Endothelial cell of umbilical vein (primary cell): ENCODE measurements at regions not wholly inside any gene's neighbourhood (a gene's known extent, or its start where the extent isn't known, plus 50 kb on each side); places are given as distances from the start of the nearest gene placed in this dataset.

ENCODE experiments used
- BruUV-seq: library from RNA; stranded (reverse); fragments of 400-500 nt; replicated peaks from 2 replicates; lab custom pipeline; 2021; lab: Mats Ljungman, UMichigan
- CTCF ChIA-PET: fragments of 300-600, 350-600 bp; sonication (Branson Sonifier 250); formaldehyde crosslinking; loops from one replicate; lab custom pipeline; 2021; ENCODE audit warnings: antibody characterized with exemption, inconsistent platforms; lab: Charles Lee
- POLR2A ChIA-PET: fragments of 300-600, 350-600 bp; sonication (Branson Sonifier 250); formaldehyde crosslinking; loops from one replicate; lab custom pipeline; 2021; ENCODE audit warnings: antibody characterized with exemption, inconsistent platforms; lab: Charles Lee
- DNase-seq: peaks from one replicate; pipeline ENCODE4 v3.0.0-alpha.2; 2011; ENCODE audit warnings: low read depth, low spot score
- FAIRE-seq: peaks from 2 replicates; lab custom pipeline; 2011; peaks lifted over from hg19 to GRCh38; lab: Jason Lieb, UNC
- H2AFZ ChIP-seq: 2 replicates; pipeline ENCODE4 v1.6.0; 2012; ENCODE audit warnings: low read depth, low read length, control low read depth, inconsistent platforms
- H3K27ac ChIP-seq: 2 replicates; pipeline ENCODE4 v1.5.1; 2011; ENCODE audit warnings: low read depth, mild to moderate bottlenecking, control low read depth, low read length, moderate library complexity; ENCODE audit not compliant: insufficient read depth
- H3K27me3 ChIP-seq, 2 experiments: 2 replicates each; pipeline versions ENCODE4 v1.6.0 to v1.6.1; 2011; ENCODE audit warnings: low read length in 2 of 2, mixed read lengths in 1 of 2; ENCODE audit not compliant: control insufficient read depth in 2 of 2, insufficient read depth in 2 of 2
- H3K36me3 ChIP-seq, 2 experiments: 2 replicates in 1 of 2; 3 replicates in 1 of 2; pipeline ENCODE4 v1.5.1; 2011; ENCODE audit warnings: low read length in 2 of 2, mild to moderate bottlenecking in 1 of 2, moderate library complexity in 1 of 2; ENCODE audit not compliant: control insufficient read depth in 2 of 2, insufficient read depth in 2 of 2; ENCODE audit errors: extremely low read depth in 1 of 2
- H3K4me1 ChIP-seq: 3 replicates; pipeline ENCODE4 v1.5.1; 2011; ENCODE audit warnings: mild to moderate bottlenecking, low read length; ENCODE audit not compliant: control insufficient read depth, insufficient read depth; ENCODE audit errors: extremely low read depth
- H3K4me2 ChIP-seq: 2 replicates; pipeline ENCODE4 v1.6.1; 2011; ENCODE audit warnings: low read length, control low read depth, mixed read lengths; ENCODE audit not compliant: insufficient read depth
- H3K4me3 ChIP-seq, 3 experiments: fragments of 200-600 bp in 1 of 3; sonication (generic), shearing (Covaris generic) in 1 of 3; replicated peaks in 1 of 3; 2 replicates each; pipeline ENCODE4 v1.5.1; 2011 to 2016; ENCODE audit warnings: control low read depth in 3 of 3, low read length in 3 of 3, mild to moderate bottlenecking in 2 of 3, inconsistent platforms in 1 of 3, low read depth in 1 of 3, moderate library complexity in 1 of 3; ENCODE audit not compliant: insufficient read depth in 1 of 3
- H3K79me2 ChIP-seq: 2 replicates; pipeline ENCODE4 v1.6.0; 2012; ENCODE audit warnings: low read length, inconsistent platforms; ENCODE audit not compliant: control insufficient read depth, insufficient read depth
- H3K9ac ChIP-seq: replicated peaks from 2 replicates; pipeline ENCODE3; 2011; ENCODE audit warnings: low read length, control low read depth; ENCODE audit not compliant: insufficient read depth; ENCODE audit errors: extremely low read depth
- H3K9me1 ChIP-seq: replicated peaks from 3 replicates; pipeline ENCODE4 v1.6.0; 2011; ENCODE audit warnings: mild to moderate bottlenecking, low read length; ENCODE audit not compliant: control insufficient read depth, insufficient read depth; ENCODE audit errors: extremely low read depth
- H3K9me3 ChIP-seq: replicated peaks from 2 replicates; pipeline ENCODE4 v1.5.1; 2012; ENCODE audit warnings: low read length, inconsistent platforms; ENCODE audit not compliant: control insufficient read depth, insufficient read depth
- H4K20me1 ChIP-seq: replicated peaks from 2 replicates; pipeline ENCODE3; 2011; ENCODE audit warnings: mild to moderate bottlenecking, low read length; ENCODE audit not compliant: control insufficient read depth, insufficient read depth; ENCODE audit errors: extremely low read depth
- EZH2 ChIP-seq: IDR thresholded peaks from 2 replicates; pipeline ENCODE4 v1.6.1; 2012; ENCODE audit warnings: borderline replicate concordance, low read depth, mild to moderate bottlenecking, moderate library complexity, low read length, inconsistent platforms; ENCODE audit not compliant: severe bottlenecking
- FOS ChIP-seq: IDR thresholded peaks from 2 replicates; pipeline ENCODE4 v1.6.1; 2011; ENCODE audit warnings: mild to moderate bottlenecking, low read length, moderate library complexity, borderline replicate concordance; ENCODE audit not compliant: insufficient read depth
- GATA2 ChIP-seq: IDR thresholded peaks from 2 replicates; pipeline ENCODE4 v1.7.0; 2011; ENCODE audit warnings: low read depth, mild to moderate bottlenecking, moderate library complexity, mixed read lengths, low read length; ENCODE audit not compliant: insufficient read length, insufficient read depth
- JUN ChIP-seq: IDR thresholded peaks from 2 replicates; pipeline ENCODE4 v1.6.1; 2011; ENCODE audit warnings: borderline replicate concordance, low read depth; ENCODE audit not compliant: insufficient read length, insufficient read depth
- MYC ChIP-seq: IDR thresholded peaks from one replicate; pipeline ENCODE4 v1.6.1; 2011; ENCODE audit warnings: mild to moderate bottlenecking, low read depth, low read length
- POLR2A ChIP-seq: IDR thresholded peaks from 2 replicates; pipeline ENCODE4 v1.6.1; 2012; ENCODE audit warnings: low read depth, mild to moderate bottlenecking, control low read depth, low read length
- POLR2AphosphoS5 ChIP-seq: IDR thresholded peaks from 2 replicates; pipeline ENCODE4 v1.6.1; 2012; ENCODE audit warnings: low read depth, mild to moderate bottlenecking, control low read depth, low read length, moderate library complexity; ENCODE audit not compliant: insufficient read depth
- dilution Hi-C: fragments of 300-500 bp; cut with MboI; formaldehyde crosslinking; loops from one replicate; pipeline ENCODE4 v1.15.0; 2019; ENCODE audit warnings: low sequenced_read_pairs; ENCODE audit not compliant: extremely low pct_ligation_motif_present
- intact Hi-C: fragments of 100-400 bp; cut with micrococcal nuclease; formaldehyde crosslinking; loops from one replicate; pipeline ENCODE4 v1.10.0; 2022
- TF ChIP-seq, protein P1 (sequence below), 2 donors: IDR thresholded peaks; 1 replicate in 1 of 2; 2 replicates in 1 of 2; pipeline ENCODE4 v1.5.1; 2011; ENCODE audit warnings: low read length in 2 of 2, mild to moderate bottlenecking in 2 of 2, moderate library complexity in 2 of 2, control low read depth in 1 of 2, inconsistent platforms in 1 of 2, low read depth in 1 of 2; ENCODE audit not compliant: insufficient read depth in 1 of 2; ENCODE audit errors: extremely low read depth in 1 of 2
- TF ChIP-seq, protein P2 (sequence below): IDR thresholded peaks from 2 replicates; pipeline ENCODE4 v1.6.1; 2011; ENCODE audit not compliant: insufficient read depth, insufficient read length

DNA sequence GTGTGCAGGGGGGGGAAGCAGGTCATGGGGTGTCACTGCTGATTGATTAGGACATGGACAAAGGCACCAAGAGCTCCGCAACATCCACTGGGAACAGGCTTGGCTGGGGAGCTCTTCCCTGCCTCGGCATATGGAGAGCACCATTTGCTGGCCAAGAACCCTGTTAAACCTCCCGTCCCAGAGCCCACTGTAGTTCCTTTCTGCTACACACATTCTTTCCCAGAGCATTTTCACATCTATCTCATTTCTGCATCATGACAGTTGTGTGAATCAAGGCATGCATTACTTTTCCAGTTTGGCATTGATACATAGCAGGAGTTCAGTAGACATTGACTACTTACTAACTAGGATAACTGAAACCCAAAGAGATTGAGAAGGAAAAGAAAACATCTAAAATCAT, 333.4 kb upstream of the B3GAT1 start:
- Histone ChIP-seq H3K4me1 (peaks cover 25% of the 10 kb centered on the region), H3K4me3 (no peak overlapping the region), H3K27ac (no peak overlapping the region), H3K4me2 (no peak overlapping the region), H2AFZ (no peak overlapping the region), H3K9me3 (no peaks in the 10 kb centered on the region), H4K20me1 (no peaks in the 10 kb centered on the region), H3K27me3 (peaks cover 0 to 3% of the 10 kb centered on the region in 2 experiments), H3K79me2 (no peaks in the 10 kb centered on the region), H3K9me1 (no peaks in the 10 kb centered on the region), H3K36me3 (no peaks in the 10 kb centered on the region), H3K9ac (no peak overlapping the region)
- ChIA-PET POLR2A (no interaction called here), CTCF (no interaction called here)
- no peak for DNase-seq
- FAIRE-seq: no peak
- no TSS peak for BruUV-seq
- TF ChIP-seq POLR2AphosphoS5 (no peak), MYC (no peak), POLR2A (no peak), FOS (no peak), EZH2 (no peak)
- TF ChIP-seq, protein P1, sequence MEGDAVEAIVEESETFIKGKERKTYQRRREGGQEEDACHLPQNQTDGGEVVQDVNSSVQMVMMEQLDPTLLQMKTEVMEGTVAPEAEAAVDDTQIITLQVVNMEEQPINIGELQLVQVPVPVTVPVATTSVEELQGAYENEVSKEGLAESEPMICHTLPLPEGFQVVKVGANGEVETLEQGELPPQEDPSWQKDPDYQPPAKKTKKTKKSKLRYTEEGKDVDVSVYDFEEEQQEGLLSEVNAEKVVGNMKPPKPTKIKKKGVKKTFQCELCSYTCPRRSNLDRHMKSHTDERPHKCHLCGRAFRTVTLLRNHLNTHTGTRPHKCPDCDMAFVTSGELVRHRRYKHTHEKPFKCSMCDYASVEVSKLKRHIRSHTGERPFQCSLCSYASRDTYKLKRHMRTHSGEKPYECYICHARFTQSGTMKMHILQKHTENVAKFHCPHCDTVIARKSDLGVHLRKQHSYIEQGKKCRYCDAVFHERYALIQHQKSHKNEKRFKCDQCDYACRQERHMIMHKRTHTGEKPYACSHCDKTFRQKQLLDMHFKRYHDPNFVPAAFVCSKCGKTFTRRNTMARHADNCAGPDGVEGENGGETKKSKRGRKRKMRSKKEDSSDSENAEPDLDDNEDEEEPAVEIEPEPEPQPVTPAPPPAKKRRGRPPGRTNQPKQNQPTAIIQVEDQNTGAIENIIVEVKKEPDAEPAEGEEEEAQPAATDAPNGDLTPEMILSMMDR (IDR thresholded peaks at IDR 0.05; ENCODE audit: extremely low read depth in 1 of 2, insufficient read depth in 1 of 2, low read depth in 1 of 2, low read length in 2 of 2): no peak
- intact Hi-C loops (no loop called here), dilution Hi-C loops (no loop called here)

DNA sequence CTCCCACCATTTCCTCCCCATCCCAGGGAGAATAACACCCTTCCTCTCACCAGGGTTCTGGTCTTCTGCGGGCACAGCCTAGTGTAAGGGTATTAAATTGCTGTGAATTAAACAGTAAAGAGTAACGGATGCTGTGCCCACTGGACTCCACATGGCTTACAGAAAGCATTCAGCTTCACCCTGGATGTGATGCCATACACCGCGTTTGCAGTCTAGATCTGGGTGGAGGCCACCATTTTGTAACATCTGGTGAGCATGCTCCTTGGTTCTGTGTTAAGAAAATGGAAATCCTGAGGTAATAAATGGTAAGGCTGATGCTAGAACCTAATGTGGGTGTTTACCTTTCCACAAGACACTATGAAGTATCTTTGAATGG, 331.8 kb upstream of the B3GAT1 start:
- TF ChIP-seq GATA2 (no peak), FOS (no peak), MYC (no peak), POLR2A (no peak), JUN (no peak), POLR2AphosphoS5 (no peak), EZH2 (no peak)
- TF ChIP-seq, protein P2, sequence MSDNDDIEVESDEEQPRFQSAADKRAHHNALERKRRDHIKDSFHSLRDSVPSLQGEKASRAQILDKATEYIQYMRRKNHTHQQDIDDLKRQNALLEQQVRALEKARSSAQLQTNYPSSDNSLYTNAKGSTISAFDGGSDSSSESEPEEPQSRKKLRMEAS: no peak
- TF ChIP-seq, protein P1 (IDR thresholded peaks at IDR 0.05; ENCODE audit: extremely low read depth in 1 of 2, insufficient read depth in 1 of 2, low read depth in 1 of 2, low read length in 2 of 2): no peak
- Histone ChIP-seq H3K36me3 (no peaks in the 10 kb centered on the region), H3K9me1 (no peaks in the 10 kb centered on the region), H4K20me1 (no peaks in the 10 kb centered on the region), H3K4me1 (peaks cover 25% of the 10 kb centered on the region), H3K9me3 (no peaks in the 10 kb centered on the region), H3K4me2 (no peak overlapping the region), H3K9ac (no peak overlapping the region), H3K4me3 (no peak overlapping the region), H3K27me3 (peaks cover 0 to 3% of the 10 kb centered on the region in 2 experiments), H3K79me2 (no peaks in the 10 kb centered on the region), H2AFZ (no peak overlapping the region), H3K27ac (no peak overlapping the region)
- CTCF ChIA-PET: no interaction called here
- no TSS peak for BruUV-seq
- intact Hi-C loops: loop anchor here (2.0 kb wide), 1 partner anchor 205 kb away; no protein-coding TSS in a partner anchor
- DNase-seq: no peak
- FAIRE-seq: no peak
- dilution Hi-C loops: no loop called here
- POLR2A ChIA-PET: no interaction called here
